SK-N-SH treated with all-trans-retinoic acid at 6 μM for 48 hours (cell line): ENCODE measurements at regions not wholly inside any gene's neighbourhood (a gene's known extent, or its start where the extent isn't known, plus 50 kb on each side); places are given as distances from the start of the nearest gene placed in this dataset.

Experiments
- ARNTL ChIP-seq: fragments of 450-650 bp; formaldehyde crosslinking; IDR thresholded peaks from 2 replicates; pipeline ENCODE4 v1.5.0; 2020; ENCODE audit warnings: low read depth, mild to moderate bottlenecking, moderate library complexity, borderline replicate concordance
- BACH2 ChIP-seq: fragments of 250-450 bp; sonication (Bioruptor Pico); IDR thresholded peaks from 2 replicates; pipeline ENCODE4 v1.9.0; 2021; ENCODE audit warnings: mild to moderate bottlenecking, borderline replicate concordance
- CREB5 ChIP-seq: fragments of 250-450 bp; sonication (Bioruptor Pico); IDR thresholded peaks from 2 replicates; pipeline ENCODE4 v1.5.1; 2020; ENCODE audit warnings: low read depth, mild to moderate bottlenecking, moderate library complexity
- CSRNP3 ChIP-seq: fragments of 250-450 bp; sonication (Bioruptor Pico); IDR thresholded peaks from 2 replicates; pipeline ENCODE4 v1.5.1; 2021; ENCODE audit warnings: mild to moderate bottlenecking, moderate library complexity
- RARB ChIP-seq: fragments of 250-450 bp; sonication (Bioruptor Pico); IDR thresholded peaks from 2 replicates; pipeline ENCODE4 v1.8.0; 2021; ENCODE audit warnings: mild to moderate bottlenecking, moderate library complexity
- TCF4 ChIP-seq: fragments of 250-450 bp; sonication (Bioruptor Pico); IDR thresholded peaks from 2 replicates; pipeline ENCODE4 v1.8.0; 2021; ENCODE audit warnings: mild to moderate bottlenecking, moderate library complexity, borderline replicate concordance
- ZC3H10 ChIP-seq: fragments of 250-450 bp; sonication (Bioruptor Pico); IDR thresholded peaks from 2 replicates; pipeline ENCODE4 v1.5.1; 2021; ENCODE audit warnings: mild to moderate bottlenecking, moderate library complexity
- ZFP3 ChIP-seq: fragments of 250-450 bp; sonication (Bioruptor Pico); IDR thresholded peaks from 2 replicates; pipeline ENCODE4 v1.5.0; 2020; ENCODE audit warnings: mild to moderate bottlenecking, moderate library complexity
- TF ChIP-seq, protein P1 (sequence below): fragments of 250-450 bp; sonication (Bioruptor Pico); IDR thresholded peaks from 2 replicates; pipeline ENCODE4 v1.8.0; 2020; ENCODE audit warnings: mild to moderate bottlenecking, moderate library complexity, borderline replicate concordance

DNA sequence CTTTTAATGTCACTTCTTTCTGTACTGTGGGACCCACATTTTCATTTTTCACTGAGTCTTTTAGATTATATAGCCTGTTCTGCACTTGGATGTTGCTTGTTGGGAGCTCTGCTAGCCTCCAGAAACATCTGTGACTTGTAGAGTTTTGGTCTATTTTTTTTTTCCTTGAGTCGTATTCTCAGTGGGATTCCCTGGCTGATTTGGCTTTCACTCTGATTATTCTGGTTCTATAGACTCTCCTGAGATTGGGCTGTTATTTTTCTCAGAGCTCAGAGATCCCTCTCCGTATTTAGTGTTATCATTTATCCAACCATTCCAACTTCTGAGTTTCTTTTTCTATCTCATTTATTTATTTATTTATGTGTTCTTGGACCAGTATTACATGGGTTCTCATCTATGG is 339.3 kb downstream of the FAM170A start:
- TF ChIP-seq ZFP3 (CRISPR knock-in tag), result no peak
- no peak for TF ChIP-seq RARB (CRISPR knock-in tag)
- no peak for TF ChIP-seq BACH2 (CRISPR knock-in tag)
- no peak for TF ChIP-seq TCF4
- TF ChIP-seq, protein P1, sequence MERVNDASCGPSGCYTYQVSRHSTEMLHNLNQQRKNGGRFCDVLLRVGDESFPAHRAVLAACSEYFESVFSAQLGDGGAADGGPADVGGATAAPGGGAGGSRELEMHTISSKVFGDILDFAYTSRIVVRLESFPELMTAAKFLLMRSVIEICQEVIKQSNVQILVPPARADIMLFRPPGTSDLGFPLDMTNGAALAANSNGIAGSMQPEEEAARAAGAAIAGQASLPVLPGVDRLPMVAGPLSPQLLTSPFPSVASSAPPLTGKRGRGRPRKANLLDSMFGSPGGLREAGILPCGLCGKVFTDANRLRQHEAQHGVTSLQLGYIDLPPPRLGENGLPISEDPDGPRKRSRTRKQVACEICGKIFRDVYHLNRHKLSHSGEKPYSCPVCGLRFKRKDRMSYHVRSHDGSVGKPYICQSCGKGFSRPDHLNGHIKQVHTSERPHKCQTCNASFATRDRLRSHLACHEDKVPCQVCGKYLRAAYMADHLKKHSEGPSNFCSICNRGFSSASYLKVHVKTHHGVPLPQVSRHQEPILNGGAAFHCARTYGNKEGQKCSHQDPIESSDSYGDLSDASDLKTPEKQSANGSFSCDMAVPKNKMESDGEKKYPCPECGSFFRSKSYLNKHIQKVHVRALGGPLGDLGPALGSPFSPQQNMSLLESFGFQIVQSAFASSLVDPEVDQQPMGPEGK (CRISPR knock-in tag), result no peak
- TF ChIP-seq ZC3H10 (CRISPR knock-in tag), result no peak
- TF ChIP-seq CREB5, result no peak
- no peak for TF ChIP-seq CSRNP3
- no peak for TF ChIP-seq ARNTL (CRISPR knock-in tag)
